Subcutaneous adipose tissue (tissue), 1 donor: ENCODE measurements at regions not wholly inside any gene's neighbourhood (a gene's known extent, or its start where the extent isn't known, plus 50 kb on each side); places are given as distances from the start of the nearest gene placed in this dataset.

Experiments used
- CTCF ChIP-seq: fragments of 450-650 bp; IDR thresholded peaks from one replicate; pipeline ENCODE4 v1.5.1; 2016; ENCODE audit warnings: low read depth, mild to moderate bottlenecking, control low read depth, antibody characterized with exemption, moderate library complexity

GRCh38 chr20:48098866-48099265 lies 313.6 kb upstream of the SULF2 start:
- TF ChIP-seq CTCF, result no peak

- TF ChIP-seq CTCF, result no peak
Measured at GRCh38 chr20:48098099-48098498, 312.8 kb upstream of the SULF2 start.

- no peak for TF ChIP-seq CTCF
Measured at GRCh38 chr20:48096957-48097890, 311.9 kb upstream of the SULF2 start.

- no peak for TF ChIP-seq CTCF
Measured at GRCh38 chr20:48096212-48096875, 311.1 kb upstream of the SULF2 start.

- TF ChIP-seq CTCF, result no peak
Measured at GRCh38 chr20:48094944-48095343, 309.7 kb upstream of the SULF2 start.

- no peak for TF ChIP-seq CTCF
Measured at GRCh38 chr20:48094196-48094749, 309.0 kb upstream of the SULF2 start.

GRCh38 chr20:48092596-48093280 lies 307.5 kb upstream of the SULF2 start:
- no peak for TF ChIP-seq CTCF
